A549 (cell line): ENCODE measurements at regions not wholly inside any gene's neighbourhood (a gene's known extent, or its start where the extent isn't known, plus 50 kb on each side); places are given as distances from the start of the nearest gene placed in this dataset.

Experiments used
- ATAC-seq, 2 experiments: fragments of 200-7000 bp in 1 of 2; fragments of >200 bp in 1 of 2; cut with Nextera tagmentation in 1 of 2; cut with Tn5 transposase in 1 of 2; 3 replicates each; pipeline versions ENCODE4 v1.8.0 to v1.9.1; 2018 to 2020; ENCODE audit warnings: mild to moderate bottlenecking in 1 of 2, moderate library complexity in 1 of 2
- CTCF ChIA-PET: fragments of 300-600 bp; sonication (Branson Sonifier 250); formaldehyde crosslinking; extraction: SDS; loops from one replicate; lab custom pipeline; 2021; ENCODE audit warnings: antibody characterized with exemption, inconsistent platforms; lab: Yijun Ruan, JAX
- POLR2A ChIA-PET: fragments of 350-600 bp; formaldehyde crosslinking; extraction: SDS; loops from one replicate; lab custom pipeline; 2021; ENCODE audit warnings: antibody characterized with exemption, inconsistent platforms; lab: Yijun Ruan, JAX
- DNase-seq, 2 experiments: peaks; one replicate each; pipeline versions ENCODE4 v3.0.0 to v3.0.0-alpha.2; 2011 to 2016; ENCODE audit warnings: low read depth in 1 of 2, low spot score in 1 of 2
- FAIRE-seq: peaks from 2 replicates; lab custom pipeline; 2011; peaks lifted over from hg19 to GRCh38; lab: Jason Lieb, UNC
- H3K27ac ChIP-seq, 2 experiments: fragments of >200 bp; sonication (Bioruptor Twin); formaldehyde crosslinking; 3 replicates each; pipeline ENCODE4 v1.5.1; 2016 to 2017
- H3K4me1 ChIP-seq: fragments of >200 bp; sonication (Bioruptor Twin); formaldehyde crosslinking; 3 replicates; pipeline ENCODE4 v1.6.1; 2016
- H3K4me2 ChIP-seq: fragments of >200 bp; sonication (Bioruptor Twin); formaldehyde crosslinking; 3 replicates; pipeline ENCODE4 v1.6.1; 2016
- H3K4me3 ChIP-seq: fragments of >200 bp; sonication (Bioruptor Twin); formaldehyde crosslinking; 3 replicates; pipeline ENCODE4 v1.5.1; 2016
- H3K9me3 ChIP-seq: fragments of >200 bp; sonication (Bioruptor Twin); formaldehyde crosslinking; 3 replicates; pipeline ENCODE4 v1.6.1; 2016
- EHF ChIP-seq: fragments of 250-450 bp; sonication (Bioruptor Pico); IDR thresholded peaks from 2 replicates; pipeline ENCODE4 v1.5.0; 2020; ENCODE audit warnings: mild to moderate bottlenecking
- EP300 ChIP-seq, 2 experiments: fragments of >200 bp; sonication (Bioruptor Twin); formaldehyde crosslinking; IDR thresholded peaks; 2 replicates in 1 of 2; 3 replicates in 1 of 2; pipeline ENCODE4 v1.6.1; 2016 to 2017
- HOXB13 ChIP-seq: fragments of 250-450 bp; sonication (Bioruptor Pico); IDR thresholded peaks from 2 replicates; pipeline ENCODE4 v1.5.0; 2020; ENCODE audit warnings: low read depth, mild to moderate bottlenecking, moderate library complexity
- JUNB ChIP-seq: fragments of >200 bp; sonication (Bioruptor Twin); formaldehyde crosslinking; IDR thresholded peaks from 2 replicates; pipeline ENCODE4 v1.6.1; 2016
- KDM5A ChIP-seq: fragments of 200-600 bp; sonication (generic); IDR thresholded peaks from 2 replicates; pipeline ENCODE4 v1.6.1; 2016; ENCODE audit warnings: antibody characterized with exemption, mild to moderate bottlenecking
- MAFK ChIP-seq: fragments of 450-650 bp; IDR thresholded peaks from 2 replicates; pipeline ENCODE4 v1.6.1; 2014; ENCODE audit not compliant: partially characterized antibody
- MAZ ChIP-seq: fragments of 150-350 bp; IDR thresholded peaks from 2 replicates; pipeline ENCODE4 v1.6.1; 2014; ENCODE audit warnings: antibody characterized with exemption, low read depth, low read length, borderline replicate concordance
- MYC ChIP-seq: IDR thresholded peaks from 2 replicates; pipeline ENCODE4 v1.6.1; 2012; ENCODE audit warnings: mild to moderate bottlenecking, inconsistent platforms, low read length, improper control_type of control experiment, borderline replicate concordance
- NFE2L2 ChIP-seq: fragments of 150-350 bp; conservative IDR thresholded peaks from 2 replicates; pipeline ENCODE4 v1.6.1; 2014; ENCODE audit warnings: low read length
- NR3C1 ChIP-seq: fragments of >200 bp; sonication (Bioruptor Twin); formaldehyde crosslinking; IDR thresholded peaks from 3 replicates; pipeline ENCODE4 v1.6.1; 2017
- RAD21 ChIP-seq, 2 experiments: fragments of >200 bp in 1 of 2; sonication (Bioruptor Twin) in 1 of 2; formaldehyde crosslinking in 1 of 2; IDR thresholded peaks in 1 of 2; conservative IDR thresholded peaks in 1 of 2; 2 replicates in 1 of 2; 3 replicates in 1 of 2; pipeline ENCODE4 v1.6.1; 2012 to 2018; ENCODE audit warnings: inconsistent platforms in 1 of 2
- RNF2 ChIP-seq: fragments of 200-600 bp; sonication (generic); IDR thresholded peaks from 2 replicates; pipeline ENCODE4 v1.6.1; 2016; ENCODE audit warnings: low read depth, mild to moderate bottlenecking, antibody characterized with exemption, moderate library complexity, borderline replicate concordance
- TP53 ChIP-seq: fragments of 250-450 bp; sonication (Bioruptor Pico); IDR thresholded peaks from 2 replicates; pipeline ENCODE4 v1.5.0; 2021; ENCODE audit warnings: mild to moderate bottlenecking, moderate library complexity
- WGBS: methylation state at CpG from one replicate; pipeline ENCODE4 v1.1.6; 2017; ENCODE audit errors: missing lambda C conversion rate; 5-methylcytosine and 5-hydroxymethylcytosine counted together
- TF ChIP-seq, protein P1 (sequence below): fragments of 200-600 bp; sonication (generic); IDR thresholded peaks from 2 replicates; pipeline ENCODE4 v1.6.1; 2016; ENCODE audit warnings: antibody characterized with exemption, mild to moderate bottlenecking, moderate library complexity
- TF ChIP-seq, protein P2 (sequence below): fragments of >200 bp; sonication (Bioruptor Twin); formaldehyde crosslinking; IDR thresholded peaks from 3 replicates; pipeline ENCODE4 v1.5.1; 2016
- TF ChIP-seq, protein P3 (sequence below): IDR thresholded peaks from 2 replicates; pipeline ENCODE4 v1.6.1; 2012

DNA sequence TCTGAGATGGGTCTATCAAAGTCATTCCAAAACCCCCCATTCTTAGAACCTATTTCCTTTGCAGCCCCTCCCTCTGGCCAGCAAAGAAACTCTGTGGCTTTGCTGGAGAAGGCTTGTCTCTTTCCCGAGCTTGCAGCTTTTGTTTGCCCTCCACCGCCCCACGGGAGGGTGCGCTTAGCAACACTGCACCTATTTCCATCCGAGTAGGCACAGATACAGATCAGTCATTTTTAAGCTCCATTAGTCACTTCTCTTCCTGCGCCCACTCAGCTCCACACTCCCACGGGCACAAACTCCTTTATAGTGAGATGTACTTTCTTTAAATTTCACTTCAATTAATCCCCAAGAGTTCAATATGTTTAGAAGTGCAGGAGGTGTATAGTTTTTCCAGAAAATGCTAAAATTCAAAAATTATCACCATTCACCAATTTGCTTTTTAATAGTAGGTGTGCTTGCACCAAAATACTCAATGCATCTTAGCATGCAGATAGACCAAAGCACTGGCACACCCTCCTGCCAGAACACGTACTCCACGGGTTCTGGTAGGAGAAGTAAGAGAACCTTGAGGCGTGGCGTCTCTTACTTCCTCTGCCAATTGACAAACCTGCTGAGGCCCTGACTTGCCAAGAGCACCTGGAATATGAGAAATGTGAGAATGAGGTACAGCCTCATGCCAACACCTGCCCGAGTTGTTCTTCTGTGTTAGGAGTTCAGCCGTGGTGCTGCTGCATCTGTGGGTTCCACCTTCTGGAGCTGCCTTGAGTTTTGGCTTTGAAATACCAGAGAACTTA lies 183.7 kb downstream of the TEX29 start:
- no peak overlapping the region for H3K4me3 ChIP-seq
- H3K27ac ChIP-seq = no peak overlapping the region
- POLR2A ChIA-PET = no interaction called here
- CTCF ChIA-PET = interaction anchor here (0.6 kb wide), 1 partner anchor 921 kb away, joined by 3 read pairs; no protein-coding TSS in a partner anchor
- 17% methylated on average over 13 of the region's 13 CpGs for WGBS
- no peaks in the 10 kb centered on the region for H3K9me3 ChIP-seq
- DNase-seq (no peak), ATAC-seq (no peak)
- no peak overlapping the region for H3K4me2 ChIP-seq
- TF ChIP-seq NR3C1 = no peak
- TF ChIP-seq, protein P1, sequence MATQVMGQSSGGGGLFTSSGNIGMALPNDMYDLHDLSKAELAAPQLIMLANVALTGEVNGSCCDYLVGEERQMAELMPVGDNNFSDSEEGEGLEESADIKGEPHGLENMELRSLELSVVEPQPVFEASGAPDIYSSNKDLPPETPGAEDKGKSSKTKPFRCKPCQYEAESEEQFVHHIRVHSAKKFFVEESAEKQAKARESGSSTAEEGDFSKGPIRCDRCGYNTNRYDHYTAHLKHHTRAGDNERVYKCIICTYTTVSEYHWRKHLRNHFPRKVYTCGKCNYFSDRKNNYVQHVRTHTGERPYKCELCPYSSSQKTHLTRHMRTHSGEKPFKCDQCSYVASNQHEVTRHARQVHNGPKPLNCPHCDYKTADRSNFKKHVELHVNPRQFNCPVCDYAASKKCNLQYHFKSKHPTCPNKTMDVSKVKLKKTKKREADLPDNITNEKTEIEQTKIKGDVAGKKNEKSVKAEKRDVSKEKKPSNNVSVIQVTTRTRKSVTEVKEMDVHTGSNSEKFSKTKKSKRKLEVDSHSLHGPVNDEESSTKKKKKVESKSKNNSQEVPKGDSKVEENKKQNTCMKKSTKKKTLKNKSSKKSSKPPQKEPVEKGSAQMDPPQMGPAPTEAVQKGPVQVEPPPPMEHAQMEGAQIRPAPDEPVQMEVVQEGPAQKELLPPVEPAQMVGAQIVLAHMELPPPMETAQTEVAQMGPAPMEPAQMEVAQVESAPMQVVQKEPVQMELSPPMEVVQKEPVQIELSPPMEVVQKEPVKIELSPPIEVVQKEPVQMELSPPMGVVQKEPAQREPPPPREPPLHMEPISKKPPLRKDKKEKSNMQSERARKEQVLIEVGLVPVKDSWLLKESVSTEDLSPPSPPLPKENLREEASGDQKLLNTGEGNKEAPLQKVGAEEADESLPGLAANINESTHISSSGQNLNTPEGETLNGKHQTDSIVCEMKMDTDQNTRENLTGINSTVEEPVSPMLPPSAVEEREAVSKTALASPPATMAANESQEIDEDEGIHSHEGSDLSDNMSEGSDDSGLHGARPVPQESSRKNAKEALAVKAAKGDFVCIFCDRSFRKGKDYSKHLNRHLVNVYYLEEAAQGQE = no peak
- no peak for TF ChIP-seq EP300 (IDR thresholded peaks at IDR 0.05)
- no peak for TF ChIP-seq RNF2
- no peak for TF ChIP-seq NFE2L2
- no peak for TF ChIP-seq MAFK
- TF ChIP-seq TP53 (CRISPR knock-in tag) = no peak
- no peak for TF ChIP-seq KDM5A
- no peak for TF ChIP-seq EHF (CRISPR knock-in tag)
- no peak for TF ChIP-seq MAZ
- no peak for TF ChIP-seq JUNB
- TF ChIP-seq, all 56 proteins: peak for 0
- no peak for FAIRE-seq
- no peaks in the 10 kb centered on the region for H3K4me1 ChIP-seq

DNA sequence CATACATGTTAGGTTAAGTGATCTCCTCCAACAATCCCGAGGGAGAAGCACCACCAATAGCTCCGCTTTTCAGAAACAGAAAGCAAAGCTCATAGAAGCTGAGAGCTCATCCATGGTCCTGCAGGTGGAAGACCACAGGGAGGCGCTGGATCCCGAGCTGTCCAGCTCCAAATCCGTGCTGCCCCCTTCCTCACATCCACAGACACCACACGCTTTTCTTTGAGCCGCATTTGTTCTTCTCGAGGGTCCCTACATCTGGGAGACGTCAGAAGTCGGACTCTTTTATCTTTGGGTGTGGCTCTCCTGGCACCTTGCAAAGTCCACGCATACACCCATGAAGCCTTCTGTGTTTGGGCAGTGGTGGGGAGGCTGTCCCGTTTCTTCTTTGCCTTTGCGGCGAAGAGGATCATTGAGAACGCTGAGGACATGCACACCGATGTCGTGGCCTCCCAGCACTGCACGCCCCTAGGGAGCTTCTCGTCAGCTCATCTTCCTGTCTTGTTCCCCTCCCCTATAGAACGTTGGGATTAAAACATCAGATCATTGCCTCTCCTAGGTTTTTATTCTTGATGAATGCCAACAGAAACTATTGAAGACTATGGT lies 184.8 kb downstream of the TEX29 start:
- peak in 1 of 2 experiments; percentile 75; a peak in 3 of 6 replicates for ATAC-seq
- no peak overlapping the region for H3K27ac ChIP-seq
- FAIRE-seq = no peak
- no peak overlapping the region for H3K4me3 ChIP-seq
- ChIA-PET CTCF (interaction anchor here (0.7 to 1.0 kb wide), 3 partner anchors 30 to 1100 kb away, joined by 3 to 8 read pairs (median 3); no protein-coding TSS in a partner anchor), POLR2A (no interaction called here)
- TF ChIP-seq, protein P2, sequence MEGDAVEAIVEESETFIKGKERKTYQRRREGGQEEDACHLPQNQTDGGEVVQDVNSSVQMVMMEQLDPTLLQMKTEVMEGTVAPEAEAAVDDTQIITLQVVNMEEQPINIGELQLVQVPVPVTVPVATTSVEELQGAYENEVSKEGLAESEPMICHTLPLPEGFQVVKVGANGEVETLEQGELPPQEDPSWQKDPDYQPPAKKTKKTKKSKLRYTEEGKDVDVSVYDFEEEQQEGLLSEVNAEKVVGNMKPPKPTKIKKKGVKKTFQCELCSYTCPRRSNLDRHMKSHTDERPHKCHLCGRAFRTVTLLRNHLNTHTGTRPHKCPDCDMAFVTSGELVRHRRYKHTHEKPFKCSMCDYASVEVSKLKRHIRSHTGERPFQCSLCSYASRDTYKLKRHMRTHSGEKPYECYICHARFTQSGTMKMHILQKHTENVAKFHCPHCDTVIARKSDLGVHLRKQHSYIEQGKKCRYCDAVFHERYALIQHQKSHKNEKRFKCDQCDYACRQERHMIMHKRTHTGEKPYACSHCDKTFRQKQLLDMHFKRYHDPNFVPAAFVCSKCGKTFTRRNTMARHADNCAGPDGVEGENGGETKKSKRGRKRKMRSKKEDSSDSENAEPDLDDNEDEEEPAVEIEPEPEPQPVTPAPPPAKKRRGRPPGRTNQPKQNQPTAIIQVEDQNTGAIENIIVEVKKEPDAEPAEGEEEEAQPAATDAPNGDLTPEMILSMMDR = peak; percentile 13; the same call in 1 of the 3 replicates
- TF ChIP-seq TP53 (CRISPR knock-in tag) (no peak), HOXB13 (CRISPR knock-in tag) (no peak), RAD21 (conservative IDR thresholded peaks at IDR 0.05 in 1 of 2, IDR thresholded peaks at IDR 0.05 in 1 of 2) (peak in 1 of 2 experiments; percentile 37; a peak in 2 of 5 replicates), MYC (no peak)
- TF ChIP-seq, protein P3, sequence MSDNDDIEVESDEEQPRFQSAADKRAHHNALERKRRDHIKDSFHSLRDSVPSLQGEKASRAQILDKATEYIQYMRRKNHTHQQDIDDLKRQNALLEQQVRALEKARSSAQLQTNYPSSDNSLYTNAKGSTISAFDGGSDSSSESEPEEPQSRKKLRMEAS = no peak
- H3K4me2 ChIP-seq = no peak overlapping the region
- peak; percentile 18 to 27 for DNase-seq
- H3K4me1 ChIP-seq = no peaks in the 10 kb centered on the region
- 23% methylated on average over 17 of the region's 20 CpGs for WGBS
- no peaks in the 10 kb centered on the region for H3K9me3 ChIP-seq
